PFSK-1 (cell line): ENCODE measurements at regions not wholly inside any gene's neighbourhood (a gene's known extent, or its start where the extent isn't known, plus 50 kb on each side); places are given as distances from the start of the nearest gene placed in this dataset.

Experiments
- POLR2AphosphoS5 ChIP-seq: IDR thresholded peaks from 2 replicates; pipeline ENCODE4 v1.6.1; 2012; ENCODE audit warnings: low read depth, mild to moderate bottlenecking, control low read depth, low read length, moderate library complexity
- SIN3A ChIP-seq: IDR thresholded peaks from 2 replicates; pipeline ENCODE4 v1.6.1; 2012; ENCODE audit warnings: mild to moderate bottlenecking, low read length, moderate library complexity, borderline replicate concordance; ENCODE audit not compliant: insufficient read depth
- TAF1 ChIP-seq: IDR thresholded peaks from 2 replicates; pipeline ENCODE4 v1.6.1; 2012; ENCODE audit warnings: low read length, control low read depth, borderline replicate concordance; ENCODE audit not compliant: insufficient read depth

GRCh38 chr5:27482663-27483062 is 444.3 kb upstream of the CDH9 start:
- TF ChIP-seq POLR2AphosphoS5 (no peak), TAF1 (no peak), SIN3A (no peak)
